OCI-LY1 (cell line): ENCODE measurements at regions not wholly inside any gene's neighbourhood (a gene's known extent, or its start where the extent isn't known, plus 50 kb on each side); places are given as distances from the start of the nearest gene placed in this dataset.
"Not testable (repeated sequence)": the region's sequence is repeated elsewhere in the genome, so short reads cannot be mapped to it uniquely, and the experiment has no call there.

Experiments
- EZH2 ChIP-seq: fragments of 200-600 bp; sonication (generic), shearing (Covaris generic); IDR thresholded peaks from 2 replicates; pipeline ENCODE4 v1.8.0; 2017; ENCODE audit warnings: borderline replicate concordance, mixed run types, mild to moderate bottlenecking, antibody characterized with exemption, low read length, moderate library complexity, mixed read lengths
- TF ChIP-seq, protein P1 (sequence below): fragments of 200-600 bp; sonication (generic), shearing (Covaris generic); IDR thresholded peaks from 2 replicates; pipeline ENCODE4 v1.5.1; 2017; ENCODE audit warnings: mild to moderate bottlenecking, antibody characterized with exemption, low read length, moderate library complexity, mixed read lengths

DNA sequence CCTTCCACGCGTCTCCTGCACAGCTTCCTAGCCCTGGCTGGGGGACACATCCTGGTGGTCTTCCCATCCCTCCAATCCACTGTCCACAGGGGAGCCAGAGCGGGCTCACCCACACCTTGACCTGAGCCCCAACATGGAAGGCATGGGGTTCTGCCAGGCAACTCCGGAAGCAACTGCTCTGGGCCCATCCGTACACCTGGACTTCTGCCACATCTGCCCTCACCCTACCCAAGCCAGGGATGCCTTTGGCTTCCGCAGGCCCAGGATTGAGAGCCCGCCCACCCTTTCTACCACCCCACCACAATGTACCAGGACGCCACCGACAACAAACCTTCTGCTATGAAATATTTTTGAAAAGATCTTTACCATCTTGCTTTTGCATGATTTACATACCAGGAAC, 89.8 kb downstream of the KCNJ18 start:
- TF ChIP-seq, protein P1, sequence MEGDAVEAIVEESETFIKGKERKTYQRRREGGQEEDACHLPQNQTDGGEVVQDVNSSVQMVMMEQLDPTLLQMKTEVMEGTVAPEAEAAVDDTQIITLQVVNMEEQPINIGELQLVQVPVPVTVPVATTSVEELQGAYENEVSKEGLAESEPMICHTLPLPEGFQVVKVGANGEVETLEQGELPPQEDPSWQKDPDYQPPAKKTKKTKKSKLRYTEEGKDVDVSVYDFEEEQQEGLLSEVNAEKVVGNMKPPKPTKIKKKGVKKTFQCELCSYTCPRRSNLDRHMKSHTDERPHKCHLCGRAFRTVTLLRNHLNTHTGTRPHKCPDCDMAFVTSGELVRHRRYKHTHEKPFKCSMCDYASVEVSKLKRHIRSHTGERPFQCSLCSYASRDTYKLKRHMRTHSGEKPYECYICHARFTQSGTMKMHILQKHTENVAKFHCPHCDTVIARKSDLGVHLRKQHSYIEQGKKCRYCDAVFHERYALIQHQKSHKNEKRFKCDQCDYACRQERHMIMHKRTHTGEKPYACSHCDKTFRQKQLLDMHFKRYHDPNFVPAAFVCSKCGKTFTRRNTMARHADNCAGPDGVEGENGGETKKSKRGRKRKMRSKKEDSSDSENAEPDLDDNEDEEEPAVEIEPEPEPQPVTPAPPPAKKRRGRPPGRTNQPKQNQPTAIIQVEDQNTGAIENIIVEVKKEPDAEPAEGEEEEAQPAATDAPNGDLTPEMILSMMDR: not testable (repeated sequence)
- not testable (repeated sequence) for TF ChIP-seq EZH2
